IMR-90 (cell line): ENCODE measurements at regions not wholly inside any gene's neighbourhood (a gene's known extent, or its start where the extent isn't known, plus 50 kb on each side); places are given as distances from the start of the nearest gene placed in this dataset.

ENCODE experiments used
- ATAC-seq: fragments of 200-7000 bp; cut with Tn5 transposase; 2 replicates; pipeline ENCODE4 v1.9.1; 2020; ENCODE audit warnings: low read depth, mild to moderate bottlenecking, moderate library complexity
- BruUV-seq: library from RNA; stranded (reverse); fragments of 400-500 nt; replicated peaks from 2 replicates; lab custom pipeline; 2021; lab: Mats Ljungman, UMichigan
- CTCF ChIA-PET: fragments of 300-600 bp; formaldehyde crosslinking; extraction: SDS; loops from one replicate; lab custom pipeline; 2021; ENCODE audit warnings: antibody characterized with exemption; lab: Yijun Ruan, JAX
- POLR2A ChIA-PET: fragments of 300-600 bp; sonication (Branson Sonifier 250); formaldehyde crosslinking; loops from one replicate; lab custom pipeline; 2022; ENCODE audit warnings: antibody characterized with exemption; ENCODE audit not compliant: unreplicated experiment; lab: Charles Lee
- DNase-seq: peaks from one replicate; pipeline ENCODE4 v3.0.0; 2013
- H2AFZ ChIP-seq: replicated peaks from 2 replicates; pipeline ENCODE3; 2013; ENCODE audit warnings: low read length, mild to moderate bottlenecking; ENCODE audit not compliant: poor library complexity
- H2AK5ac ChIP-seq: 2 replicates; pipeline ENCODE4 v1.6.1; 2013; ENCODE audit warnings: low read depth, low read length, inconsistent platforms
- H2AK9ac ChIP-seq: replicated peaks from 2 replicates; pipeline ENCODE3; 2013; ENCODE audit warnings: mild to moderate bottlenecking, low read depth, low read length, moderate library complexity; ENCODE audit not compliant: poor library complexity
- H2BK120ac ChIP-seq: 2 replicates; pipeline ENCODE4 v1.6.1; 2013; ENCODE audit warnings: low read depth, low read length, inconsistent platforms
- H2BK15ac ChIP-seq: 3 replicates; pipeline ENCODE4 v1.6.1; 2013; ENCODE audit warnings: low read depth, low read length, inconsistent platforms
- H2BK20ac ChIP-seq: 2 replicates; pipeline ENCODE4 v1.6.1; 2013; ENCODE audit warnings: low read depth, mild to moderate bottlenecking, inconsistent platforms, low read length, moderate library complexity
- H2BK5ac ChIP-seq: 2 replicates; pipeline ENCODE4 v1.6.1; 2013; ENCODE audit warnings: mild to moderate bottlenecking, low read depth, low read length, inconsistent platforms; ENCODE audit not compliant: poor library complexity, severe bottlenecking
- H3K14ac ChIP-seq: replicated peaks from 2 replicates; pipeline ENCODE4 v1.6.1; 2013; ENCODE audit warnings: low read depth, low read length, inconsistent platforms
- H3K18ac ChIP-seq: 2 replicates; pipeline ENCODE4 v1.6.1; 2013; ENCODE audit warnings: low read depth, low read length, control low read depth
- H3K23ac ChIP-seq: 2 replicates; pipeline ENCODE4 v1.6.1; 2013; ENCODE audit warnings: low read depth, low read length, inconsistent platforms
- H3K27ac ChIP-seq: 2 replicates; pipeline ENCODE4 v1.5.1; 2013; ENCODE audit warnings: mild to moderate bottlenecking, control low read depth, low read length; ENCODE audit not compliant: insufficient read depth
- H3K27me3 ChIP-seq: 2 replicates; pipeline ENCODE4 v1.6.1; 2013; ENCODE audit warnings: low read length; ENCODE audit not compliant: control insufficient read depth, insufficient read depth
- H3K36me3 ChIP-seq: 2 replicates; pipeline ENCODE4 v1.6.1; 2013; ENCODE audit warnings: low read length, mixed read lengths; ENCODE audit not compliant: control insufficient read depth, insufficient read depth
- H3K4ac ChIP-seq: 2 replicates; pipeline ENCODE4 v1.6.1; 2013; ENCODE audit warnings: low read depth, low read length, inconsistent platforms
- H3K4me1 ChIP-seq: 2 replicates; pipeline ENCODE4 v1.6.1; 2013; ENCODE audit warnings: low read length, mixed read lengths; ENCODE audit not compliant: control insufficient read depth, insufficient read depth
- H3K4me2 ChIP-seq: 2 replicates; pipeline ENCODE4 v1.6.1; 2013; ENCODE audit warnings: low read depth, mild to moderate bottlenecking, control low read depth, low read length, moderate library complexity
- H3K4me3 ChIP-seq: 2 replicates; pipeline ENCODE4 v1.5.1; 2013; ENCODE audit warnings: low read depth, mild to moderate bottlenecking, control low read depth, low read length, moderate library complexity; ENCODE audit not compliant: insufficient read depth
- H3K56ac ChIP-seq: 2 replicates; pipeline ENCODE4 v1.6.1; 2013; ENCODE audit warnings: low read length, inconsistent platforms; ENCODE audit not compliant: insufficient read depth; ENCODE audit errors: extremely low read depth
- H3K79me1 ChIP-seq, 2 experiments: 2 replicates each; pipeline ENCODE4 v1.6.1; 2013; ENCODE audit warnings: low read length in 2 of 2, inconsistent platforms in 1 of 2, low read depth in 1 of 2
- H3K9ac ChIP-seq: 2 replicates; pipeline ENCODE4 v1.6.1; 2013; ENCODE audit warnings: low read depth, low read length, control low read depth
- H3K9me1 ChIP-seq: 2 replicates; pipeline ENCODE4 v1.6.1; 2013; ENCODE audit warnings: low read length, inconsistent platforms; ENCODE audit not compliant: insufficient read depth
- H3K9me3 ChIP-seq: 2 replicates; pipeline ENCODE4 v1.6.1; 2013; ENCODE audit warnings: low read length; ENCODE audit not compliant: control insufficient read depth, insufficient read depth
- H4K20me1 ChIP-seq: 2 replicates; pipeline ENCODE4 v1.6.1; 2013; ENCODE audit warnings: low read length, inconsistent platforms; ENCODE audit not compliant: insufficient read depth
- H4K5ac ChIP-seq: 2 replicates; pipeline ENCODE4 v1.6.1; 2013; ENCODE audit warnings: mild to moderate bottlenecking, low read depth, low read length, control low read depth
- H4K8ac ChIP-seq, 2 experiments: 2 replicates each; pipeline ENCODE4 v1.6.1; 2013; ENCODE audit warnings: low read depth in 2 of 2, low read length in 2 of 2, control low read depth in 1 of 2, inconsistent platforms in 1 of 2
- H4K91ac ChIP-seq: 2 replicates; pipeline ENCODE4 v1.6.1; 2013; ENCODE audit warnings: low read depth, low read length, inconsistent platforms; ENCODE audit not compliant: insufficient read depth
- MXI1 ChIP-seq: IDR thresholded peaks from 2 replicates; pipeline ENCODE4 v1.6.1; 2012; ENCODE audit warnings: low read depth, mild to moderate bottlenecking, low read length, moderate library complexity, borderline replicate concordance
- NFE2L2 ChIP-seq: fragments of 150-350 bp; IDR thresholded peaks from 2 replicates; pipeline ENCODE4 v1.6.1; 2016; ENCODE audit warnings: low read depth, mild to moderate bottlenecking, low read length
- WGBS, 2 experiments: methylation state at CpG; one replicate each; pipeline versions ENCODE4 v1.1.5 to v1.1.7; 2013; ENCODE audit warnings: missing lambda C conversion rate in 2 of 2; ENCODE audit not compliant: insufficient read length in 1 of 2; ENCODE audit errors: extremely low coverage in 2 of 2; 5-methylcytosine and 5-hydroxymethylcytosine counted together
- dilution Hi-C: fragments of 300-500 bp; cut with HindIII; formaldehyde crosslinking; loops from one replicate; pipeline ENCODE4 v1.14.3; 2018; ENCODE audit warnings: low sequenced_read_pairs; ENCODE audit not compliant: unreplicated experiment
- in situ Hi-C: fragments of 300-500 bp; cut with MboI; formaldehyde crosslinking; loops from 3 replicates; pipeline ENCODE4 v1.14.3; 2019; ENCODE audit warnings: low sequenced_read_pairs, inconsistent platforms, mixed read lengths
- intact Hi-C: fragments of 100-400 bp; cut with micrococcal nuclease; formaldehyde crosslinking; loops from 2 replicates; pipeline ENCODE4 v1.10.0; 2022
- TF ChIP-seq, protein P1 (sequence below): fragments of 150-350 bp; IDR thresholded peaks from 2 replicates; pipeline ENCODE4 v1.6.1; 2017; ENCODE audit warnings: mild to moderate bottlenecking, antibody characterized with exemption, low read length, low read depth

DNA sequence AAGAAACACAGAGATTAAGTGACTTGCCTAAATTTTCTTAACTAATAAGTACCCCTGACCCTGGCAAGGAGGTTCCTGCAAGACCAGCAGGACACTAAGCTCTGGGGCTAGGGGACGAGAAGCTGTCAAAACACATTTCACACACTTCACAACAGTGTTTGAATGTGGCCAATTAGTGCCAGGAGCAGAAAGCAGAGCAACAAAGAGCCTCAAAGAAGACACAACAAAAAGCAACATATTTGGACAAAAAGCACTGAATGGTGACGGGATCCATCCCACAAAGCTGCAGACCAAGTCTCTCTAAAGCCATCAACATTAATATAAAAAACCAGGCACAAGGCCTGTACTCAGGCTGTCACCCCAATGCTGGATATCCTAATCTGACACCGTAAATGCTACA lies 361.9 kb upstream of the RASGEF1B start:
- Histone ChIP-seq H2BK15ac (no peak overlapping the region), H3K4me2 (no peak overlapping the region), H3K4me1 (no peaks in the 10 kb centered on the region), H2AK9ac (no peak overlapping the region), H3K36me3 (no peaks in the 10 kb centered on the region), H4K8ac (no peak overlapping the region), H3K79me1 (no peaks in the 10 kb centered on the region), H4K20me1 (no peaks in the 10 kb centered on the region), H3K14ac (no peak overlapping the region), H3K23ac (no peak overlapping the region), H2AFZ (no peak overlapping the region), H2BK5ac (no peak overlapping the region), H3K27ac (no peak overlapping the region), H3K4ac (no peak overlapping the region), H4K5ac (no peak overlapping the region), H3K27me3 (no peaks in the 10 kb centered on the region), H4K91ac (no peak overlapping the region), H2AK5ac (no peak overlapping the region), H3K9me1 (no peaks in the 10 kb centered on the region), H2BK20ac (no peak overlapping the region), H3K56ac (no peak overlapping the region), H3K4me3 (no peak overlapping the region), H3K9me3 (no peaks in the 10 kb centered on the region), H2BK120ac (no peak overlapping the region), H3K9ac (no peak overlapping the region), H3K18ac (no peak overlapping the region)
- TF ChIP-seq NFE2L2 = no peak
- TF ChIP-seq MXI1 = no peak
- TF ChIP-seq, protein P1, sequence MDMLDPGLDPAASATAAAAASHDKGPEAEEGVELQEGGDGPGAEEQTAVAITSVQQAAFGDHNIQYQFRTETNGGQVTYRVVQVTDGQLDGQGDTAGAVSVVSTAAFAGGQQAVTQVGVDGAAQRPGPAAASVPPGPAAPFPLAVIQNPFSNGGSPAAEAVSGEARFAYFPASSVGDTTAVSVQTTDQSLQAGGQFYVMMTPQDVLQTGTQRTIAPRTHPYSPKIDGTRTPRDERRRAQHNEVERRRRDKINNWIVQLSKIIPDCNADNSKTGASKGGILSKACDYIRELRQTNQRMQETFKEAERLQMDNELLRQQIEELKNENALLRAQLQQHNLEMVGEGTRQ = no peak
- ChIA-PET CTCF (no interaction called here), POLR2A (no interaction called here)
- in situ Hi-C loops = no loop called here
- DNase-seq = no peak
- intact Hi-C loops = no loop called here
- no TSS peak for BruUV-seq
- WGBS, 2 experiments = no CpG with 5 or more reads among the region's 3 CpGs
- dilution Hi-C loops = loop anchor here (25.0 kb wide), 1 partner anchor 421 kb away; no protein-coding TSS in a partner anchor
- no peak for ATAC-seq
